Body of pancreas (tissue), 4 donors: ENCODE measurements at regions not wholly inside any gene's neighbourhood (a gene's known extent, or its start where the extent isn't known, plus 50 kb on each side); places are given as distances from the start of the nearest gene placed in this dataset.
A peak's percentile ranks its signal among the peaks of the same experiment; 100 is the strongest.

Source experiments
- ATAC-seq: fragments of 150-250 bp; one replicate; pipeline ENCODE4 v1.9.1; 2016
- DNase-seq, 4 donors: peaks; one replicate each; pipeline ENCODE4 v3.0.0-alpha.2; 2019
- H3K27ac ChIP-seq, 4 donors: fragments of 200-600 bp; sonication (generic); 1 replicate in 3 of 4; 2 replicates in 1 of 4; pipeline versions ENCODE4 v1.5.1 to v1.6.1; 2016 to 2019; ENCODE audit warnings: mild to moderate bottlenecking in 1 of 4, mixed read lengths in 1 of 4, moderate library complexity in 1 of 4
- H3K27me3 ChIP-seq, 2 donors: fragments of 200-600 bp; sonication (generic); one replicate each; pipeline ENCODE4 v1.6.0; 2016; ENCODE audit warnings: mild to moderate bottlenecking in 1 of 2
- H3K36me3 ChIP-seq, 2 donors: fragments of 200-600 bp; sonication (generic); replicated peaks in 1 of 2; 2 replicates each; pipeline ENCODE4 v1.5.1; 2016; ENCODE audit warnings: low read depth in 2 of 2; ENCODE audit not compliant: insufficient read depth in 1 of 2
- H3K4me1 ChIP-seq: fragments of 200-600 bp; sonication (generic); one replicate; pipeline ENCODE4 v1.6.0; 2016
- H3K4me3 ChIP-seq, 2 donors: fragments of 200-600 bp; sonication (generic); 1 replicate in 1 of 2; 2 replicates in 1 of 2; pipeline ENCODE4 v1.5.1; 2016 to 2019
- H3K9me3 ChIP-seq, 3 donors: fragments of 200-600 bp; sonication (generic); 1 replicate in 2 of 3; 2 replicates in 1 of 3; pipeline ENCODE4 v1.5.1; 2016
- POLR2A ChIP-seq, 3 donors: fragments of 450-650 bp; IDR thresholded peaks; one replicate each; pipeline ENCODE4 v1.6.1; 2016; ENCODE audit warnings: antibody characterized with exemption in 3 of 3, mild to moderate bottlenecking in 2 of 3
- WGBS, 2 donors: methylation state at CpG; one replicate each; pipeline ENCODE4 v1.1.5; 2017; 5-methylcytosine and 5-hydroxymethylcytosine counted together
- intact Hi-C: fragments of 100-400 bp; cut with DNase I; formaldehyde crosslinking; loops from one replicate; pipeline ENCODE4 v1.15.1; 2023
- TF ChIP-seq, protein P1 (sequence below), 7 experiments: fragments of 450-650 bp in 4 of 7; fragments of 200-600 bp in 3 of 7; sonication (generic) in 3 of 7; IDR thresholded peaks; one replicate each; pipeline ENCODE4 v1.5.1; 2016 to 2019; ENCODE audit warnings: antibody characterized with exemption in 7 of 7

- ATAC-seq (no peak), DNase-seq (peak in 3 of 4 donors; percentile 8 to 13 (median 10))
- no peak overlapping the region for H3K4me3 ChIP-seq
- WGBS, 2 donors, result 14 to 22% methylated on average over 6 of the region's 6 CpGs
- no peaks in the 10 kb centered on the region for H3K36me3 ChIP-seq
- no peaks in the 10 kb centered on the region for H3K4me1 ChIP-seq
- H3K27ac ChIP-seq, result no peak overlapping the region
- intact Hi-C loops, result no loop called here
- H3K27me3 ChIP-seq, result no peaks in the 10 kb centered on the region
- no peaks in the 10 kb centered on the region for H3K9me3 ChIP-seq
- TF ChIP-seq, protein P1, sequence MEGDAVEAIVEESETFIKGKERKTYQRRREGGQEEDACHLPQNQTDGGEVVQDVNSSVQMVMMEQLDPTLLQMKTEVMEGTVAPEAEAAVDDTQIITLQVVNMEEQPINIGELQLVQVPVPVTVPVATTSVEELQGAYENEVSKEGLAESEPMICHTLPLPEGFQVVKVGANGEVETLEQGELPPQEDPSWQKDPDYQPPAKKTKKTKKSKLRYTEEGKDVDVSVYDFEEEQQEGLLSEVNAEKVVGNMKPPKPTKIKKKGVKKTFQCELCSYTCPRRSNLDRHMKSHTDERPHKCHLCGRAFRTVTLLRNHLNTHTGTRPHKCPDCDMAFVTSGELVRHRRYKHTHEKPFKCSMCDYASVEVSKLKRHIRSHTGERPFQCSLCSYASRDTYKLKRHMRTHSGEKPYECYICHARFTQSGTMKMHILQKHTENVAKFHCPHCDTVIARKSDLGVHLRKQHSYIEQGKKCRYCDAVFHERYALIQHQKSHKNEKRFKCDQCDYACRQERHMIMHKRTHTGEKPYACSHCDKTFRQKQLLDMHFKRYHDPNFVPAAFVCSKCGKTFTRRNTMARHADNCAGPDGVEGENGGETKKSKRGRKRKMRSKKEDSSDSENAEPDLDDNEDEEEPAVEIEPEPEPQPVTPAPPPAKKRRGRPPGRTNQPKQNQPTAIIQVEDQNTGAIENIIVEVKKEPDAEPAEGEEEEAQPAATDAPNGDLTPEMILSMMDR (IDR thresholded peaks at IDR 0.05), result peak in 2 of 7 experiments; percentile 12 to 25
- no peak for TF ChIP-seq POLR2A (IDR thresholded peaks at IDR 0.05)
These were observed 187.9 kb upstream of the STXBP6 start for GRCh38 chr14:25237845-25238244.

- no peaks in the 10 kb centered on the region for H3K27me3 ChIP-seq
- no peaks in the 10 kb centered on the region for H3K9me3 ChIP-seq
- no peaks in the 10 kb centered on the region for H3K4me1 ChIP-seq
- intact Hi-C loops, result no loop called here
- 40 to 59% methylated on average over 3 of the region's 3 CpGs for WGBS, 2 donors
- H3K36me3 ChIP-seq, result no peaks in the 10 kb centered on the region
- TF ChIP-seq POLR2A (IDR thresholded peaks at IDR 0.05), result no peak
- TF ChIP-seq, protein P1 (IDR thresholded peaks at IDR 0.05), result no peak
- DNase-seq (no peak), ATAC-seq (no peak)
- no peak overlapping the region for H3K4me3 ChIP-seq
- H3K27ac ChIP-seq, result no peak overlapping the region
These were observed 183.7 kb upstream of the STXBP6 start for GRCh38 chr14:25233613-25234012.

DNA sequence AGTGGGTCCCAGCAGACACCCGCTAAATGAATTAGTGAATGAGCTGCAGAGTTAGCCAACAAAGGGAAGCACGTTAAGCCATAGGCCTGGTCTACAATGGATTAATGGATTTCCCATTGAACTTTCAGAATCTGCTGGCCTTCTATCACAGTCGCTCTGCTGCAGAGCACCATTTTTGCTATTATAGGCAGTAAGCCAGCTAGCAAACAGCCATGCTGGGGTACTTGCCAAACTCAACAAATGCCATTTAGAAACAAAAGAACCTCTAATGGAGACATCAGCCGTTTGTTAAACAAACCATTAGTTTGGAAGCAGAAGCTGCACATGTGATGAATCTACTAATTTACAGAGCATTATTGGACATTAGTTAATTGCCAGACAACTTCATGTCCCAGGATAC lies 181.1 kb upstream of the STXBP6 start:
- ATAC-seq (no peak), DNase-seq (peak in 2 of 4 donors; percentile 9 to 14)
- Histone ChIP-seq H3K9me3 (no peaks in the 10 kb centered on the region), H3K4me1 (no peaks in the 10 kb centered on the region), H3K4me3 (no peak overlapping the region), H3K27ac (no peak overlapping the region), H3K36me3 (no peaks in the 10 kb centered on the region), H3K27me3 (no peaks in the 10 kb centered on the region)
- intact Hi-C loops, result no loop called here
- TF ChIP-seq POLR2A (IDR thresholded peaks at IDR 0.05), result no peak
- TF ChIP-seq, protein P1 (IDR thresholded peaks at IDR 0.05), result no peak
- 36% methylated on average over 4 of the region's 4 CpGs for WGBS, 2 donors

DNA sequence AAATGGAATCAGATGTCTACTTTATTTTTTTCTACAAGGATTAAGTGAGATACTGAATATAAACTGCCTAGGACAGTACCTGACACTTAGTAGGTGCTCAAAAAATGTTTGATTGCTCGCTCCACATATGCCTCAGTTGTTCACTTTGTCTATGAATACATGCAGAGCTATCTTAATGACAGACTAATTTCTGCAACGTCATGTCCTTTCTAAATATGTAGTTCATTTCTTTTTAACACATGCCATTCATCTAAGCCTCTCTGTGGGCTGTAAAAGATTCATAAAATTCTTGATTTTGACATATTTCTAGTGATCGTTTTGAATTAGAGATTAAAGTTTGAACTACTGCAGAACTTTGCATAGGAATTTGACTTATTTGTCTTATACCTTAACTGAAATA lies 176.3 kb upstream of the STXBP6 start:
- Histone ChIP-seq H3K27ac (no peak overlapping the region), H3K4me1 (no peaks in the 10 kb centered on the region), H3K9me3 (no peaks in the 10 kb centered on the region), H3K36me3 (no peaks in the 10 kb centered on the region), H3K4me3 (no peak overlapping the region), H3K27me3 (no peaks in the 10 kb centered on the region)
- intact Hi-C loops, result no loop called here
- no peak for ATAC-seq
- TF ChIP-seq POLR2A (IDR thresholded peaks at IDR 0.05), result no peak
- TF ChIP-seq, protein P1 (IDR thresholded peaks at IDR 0.05), result no peak
- WGBS, 2 donors, result 34 to 36% methylated on average over 3 of the region's 3 CpGs
- no peak for DNase-seq

GRCh38 chr14:25222256-25222655 lies 172.3 kb upstream of the STXBP6 start:
- no peaks in the 10 kb centered on the region for H3K36me3 ChIP-seq
- DNase-seq (no peak), ATAC-seq (no peak)
- no peak for TF ChIP-seq POLR2A (IDR thresholded peaks at IDR 0.05)
- TF ChIP-seq, protein P1 (IDR thresholded peaks at IDR 0.05), result no peak
- intact Hi-C loops, result no loop called here
- no peaks in the 10 kb centered on the region for H3K4me1 ChIP-seq
- H3K27me3 ChIP-seq, result no peaks in the 10 kb centered on the region
- no peaks in the 10 kb centered on the region for H3K9me3 ChIP-seq
- H3K4me3 ChIP-seq, result no peak overlapping the region
- H3K27ac ChIP-seq, result no peak overlapping the region
